ENCODE measurements at regions not wholly inside any gene's neighbourhood (a gene's known extent, or its start where the extent isn't known, plus 50 kb on each side); places are given as distances from the start of the nearest gene placed in this dataset.

DNA sequence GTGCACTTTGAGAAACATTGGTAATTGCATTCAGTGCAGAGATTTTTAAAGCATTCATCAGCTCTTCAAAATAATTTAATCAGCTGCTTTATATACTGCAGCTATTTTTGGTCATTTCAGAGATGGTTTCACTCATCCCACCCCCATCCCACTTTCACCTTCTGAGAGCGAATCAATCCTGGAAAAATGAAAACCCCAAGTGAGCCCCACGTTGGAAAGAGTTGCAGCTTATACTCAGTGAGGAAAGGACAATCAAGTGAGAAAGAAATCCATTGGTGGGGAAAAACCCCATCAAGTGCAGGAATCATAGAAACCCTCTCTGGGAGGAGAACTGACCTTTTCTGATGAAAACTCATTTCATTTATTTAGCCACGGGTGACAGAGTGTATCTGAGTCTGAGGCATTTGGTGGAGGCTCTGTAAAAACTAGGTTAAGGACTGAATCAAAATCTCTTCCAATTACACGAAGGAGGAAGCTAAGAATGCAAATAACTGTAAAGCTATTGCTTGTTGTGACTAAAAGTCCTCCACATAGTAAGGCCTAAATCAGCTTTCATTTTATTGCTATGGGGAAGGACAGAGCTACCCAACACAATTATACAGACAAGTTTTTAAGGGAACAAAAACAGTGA is 240.4 kb upstream of the PGRMC2 start:
- no peak for DNase-seq (ENCODE audit: low spot score)

DNA sequence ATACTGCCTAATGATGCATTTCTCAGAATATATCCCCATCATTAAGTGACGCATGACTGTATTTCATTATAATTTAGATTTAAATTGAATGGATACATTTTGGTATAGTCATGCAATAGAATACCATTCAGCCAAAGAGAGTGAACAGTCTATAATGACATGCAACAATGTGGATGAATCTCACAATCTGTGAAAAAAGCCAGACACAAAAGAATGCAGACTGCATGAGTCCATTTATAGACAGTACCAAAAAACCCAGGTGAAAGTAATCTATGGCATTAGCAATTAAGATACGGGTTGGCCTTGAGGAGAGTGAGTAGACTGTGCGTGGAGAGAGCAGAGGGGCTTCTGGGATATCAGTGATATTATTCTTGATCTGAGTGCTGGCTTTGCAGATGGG is 239.7 kb upstream of the PGRMC2 start:
- no peak for DNase-seq (ENCODE audit: low spot score)

DNA sequence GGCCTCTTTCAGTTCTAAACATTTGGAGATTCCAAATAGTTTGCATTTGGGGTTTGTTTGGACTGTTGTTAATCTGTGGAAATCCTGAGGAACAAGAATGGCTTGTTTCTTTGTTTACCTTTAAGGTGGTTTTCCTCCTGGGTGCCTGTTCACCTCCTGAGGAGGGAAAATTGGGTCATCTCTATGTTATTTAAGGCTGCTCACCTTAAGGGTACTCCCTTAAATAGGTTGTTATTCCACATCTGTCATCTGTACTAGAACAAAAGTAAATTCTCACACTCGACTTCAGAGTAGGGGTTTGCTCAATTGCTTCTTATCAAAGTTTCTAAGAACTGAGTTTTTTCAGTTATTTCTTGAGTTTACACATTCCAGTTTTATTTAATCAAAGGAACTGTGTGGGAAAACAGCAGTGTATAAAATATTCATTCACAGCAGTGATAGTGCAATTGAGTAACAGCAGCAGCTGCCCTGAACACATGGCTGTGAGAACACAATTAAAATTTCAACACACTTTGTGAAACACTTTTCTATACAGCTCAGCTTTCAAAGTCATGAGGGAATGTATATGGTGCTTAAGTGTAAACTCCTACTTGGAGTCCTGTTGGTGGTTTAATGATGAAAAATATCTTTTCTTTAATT is 238.5 kb upstream of the PGRMC2 start:
- DNase-seq (ENCODE audit: low spot score): no peak

- DNase-seq (ENCODE audit: low spot score): no peak
Measured at GRCh38 chr4:128525387-128525786, 237.8 kb upstream of the PGRMC2 start.

- DNase-seq (ENCODE audit: low spot score): no peak
Measured at GRCh38 chr4:128524311-128524710, 236.7 kb upstream of the PGRMC2 start.

- DNase-seq (ENCODE audit: low spot score): no peak
Measured at GRCh38 chr4:128521648-128522111, 234.1 kb upstream of the PGRMC2 start.

GRCh38 chr4:128521156-128521555 is 233.5 kb upstream of the PGRMC2 start:
- DNase-seq (ENCODE audit: low spot score): no peak

DNA sequence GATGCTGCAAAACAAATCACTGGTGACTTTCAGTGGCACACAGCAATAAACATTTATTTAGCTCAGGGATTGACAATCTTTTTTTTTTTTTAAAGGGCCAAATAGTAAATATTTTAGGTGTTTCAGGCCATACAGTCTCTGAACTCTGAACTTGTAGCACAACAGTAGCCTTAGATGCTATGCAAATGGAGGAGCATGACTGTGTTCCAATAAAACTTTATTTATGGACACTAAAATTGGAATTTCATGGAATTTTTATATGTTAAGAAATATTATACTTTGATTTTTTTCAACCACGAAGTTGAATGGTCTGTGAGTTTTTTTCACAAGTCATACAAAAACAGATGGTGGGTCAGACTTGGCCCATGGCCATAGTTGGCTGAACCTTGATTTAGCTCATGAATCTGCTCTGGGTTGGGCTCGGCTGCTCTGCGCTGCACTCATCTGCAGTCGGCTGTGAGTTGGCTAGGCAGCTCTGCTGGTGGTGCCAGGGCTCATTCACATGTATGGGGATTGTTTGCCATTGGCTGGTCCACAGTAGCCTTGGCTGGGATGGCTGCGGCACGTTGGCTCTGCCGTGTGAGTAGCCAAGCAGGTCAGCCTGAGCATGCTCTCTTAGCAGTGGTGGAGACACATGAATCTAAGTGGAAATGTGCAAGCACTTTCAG is 231.7 kb upstream of the PGRMC2 start:
- DNase-seq (ENCODE audit: low spot score): peak; percentile 11

- DNase-seq (ENCODE audit: low spot score): peak; percentile 11
Measured at GRCh38 chr4:128517739-128518510, 230.3 kb upstream of the PGRMC2 start.

GRCh38 chr4:128517096-128517738 is 229.6 kb upstream of the PGRMC2 start:
- no peak for DNase-seq (ENCODE audit: low spot score)

- DNase-seq (ENCODE audit: low spot score): no peak
Measured at GRCh38 chr4:128516301-128516969, 228.8 kb upstream of the PGRMC2 start.

DNA sequence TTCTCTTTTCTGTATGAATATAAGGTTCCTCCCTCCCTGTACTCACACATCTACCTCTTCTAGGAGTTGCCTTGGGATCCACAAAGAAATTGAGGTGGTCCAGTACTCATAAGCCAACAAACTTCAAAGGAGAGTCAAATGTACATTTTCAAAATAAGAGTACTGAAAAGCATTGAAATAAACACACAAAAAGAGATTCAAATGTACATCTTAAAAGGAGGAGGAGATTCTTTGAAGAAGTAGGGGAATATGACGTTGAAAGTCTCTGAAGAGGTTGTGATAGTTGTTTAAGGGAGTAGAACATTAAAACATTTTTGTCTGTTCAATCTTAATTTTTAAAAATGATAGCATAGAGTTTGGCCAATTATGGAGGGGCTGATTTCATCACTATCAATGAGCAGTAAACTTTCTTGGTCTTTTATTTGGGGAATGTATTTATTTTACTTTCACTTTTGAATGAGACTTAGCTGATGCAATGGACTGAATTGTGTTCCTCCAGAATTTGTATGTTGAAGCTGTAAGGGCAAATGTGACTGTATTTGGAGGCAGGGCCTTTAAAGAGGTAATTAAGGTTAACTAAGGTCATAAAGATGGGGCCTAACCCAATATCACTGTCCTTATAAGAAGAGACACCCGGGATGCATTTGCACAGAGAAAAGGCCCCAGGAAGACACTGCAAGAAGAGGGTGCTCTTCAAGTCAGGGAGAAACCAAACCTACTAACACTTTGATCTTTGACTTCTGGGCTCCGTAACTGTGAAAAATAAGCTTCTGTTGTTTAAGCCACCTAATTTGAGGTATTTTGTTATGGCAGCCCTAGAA is 226.3 kb upstream of the PGRMC2 start:
- DNase-seq (ENCODE audit: low spot score): no peak

DNA sequence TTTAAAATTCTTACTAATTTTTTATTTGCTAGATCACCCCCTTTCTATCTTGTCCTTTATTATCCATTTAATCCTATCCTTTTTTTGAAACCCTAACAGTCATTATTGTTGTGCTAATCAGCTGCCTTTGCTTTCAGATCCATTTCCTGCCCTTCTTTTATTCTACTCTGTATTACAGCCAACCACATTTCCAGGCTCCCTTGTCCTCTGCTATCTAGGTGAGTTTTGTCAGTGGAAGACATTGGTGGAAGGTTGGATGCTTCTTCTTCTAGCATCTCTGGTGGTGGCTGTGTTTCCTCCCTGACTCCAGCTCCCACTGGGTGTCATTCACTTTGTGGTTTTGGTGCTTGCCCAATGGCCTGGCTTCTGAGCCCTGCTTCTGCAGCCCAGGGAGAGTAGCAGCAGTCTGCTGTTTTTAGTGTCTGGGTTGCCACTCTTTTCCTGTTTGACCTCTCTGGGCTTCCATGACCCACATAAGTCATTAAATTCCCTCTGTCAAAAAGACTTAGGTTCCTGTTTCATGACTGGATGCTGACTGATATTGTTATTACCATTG is 225.2 kb upstream of the PGRMC2 start:
- no peak for DNase-seq (ENCODE audit: low spot score)

DNA sequence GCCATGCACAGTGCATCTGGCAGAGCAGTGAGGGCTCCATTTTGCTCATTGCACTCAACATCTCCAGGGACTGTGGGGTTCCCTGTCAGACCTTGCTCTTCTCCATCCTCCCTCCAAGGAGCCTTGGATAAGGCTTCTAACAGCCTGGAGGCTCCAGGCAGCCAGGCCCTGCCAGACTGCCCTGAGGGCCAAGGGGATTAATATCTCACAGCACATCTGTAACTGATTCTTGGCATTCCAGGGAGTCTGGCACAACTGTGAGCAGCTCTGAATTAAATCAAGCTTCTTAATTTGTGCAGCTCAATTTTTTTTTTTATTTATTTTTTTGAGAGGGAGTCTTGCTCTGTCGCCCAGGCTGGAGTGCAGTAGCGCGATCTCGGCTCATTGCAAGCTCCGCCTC is 224.5 kb upstream of the PGRMC2 start:
- DNase-seq (ENCODE audit: low spot score): no peak

DNA sequence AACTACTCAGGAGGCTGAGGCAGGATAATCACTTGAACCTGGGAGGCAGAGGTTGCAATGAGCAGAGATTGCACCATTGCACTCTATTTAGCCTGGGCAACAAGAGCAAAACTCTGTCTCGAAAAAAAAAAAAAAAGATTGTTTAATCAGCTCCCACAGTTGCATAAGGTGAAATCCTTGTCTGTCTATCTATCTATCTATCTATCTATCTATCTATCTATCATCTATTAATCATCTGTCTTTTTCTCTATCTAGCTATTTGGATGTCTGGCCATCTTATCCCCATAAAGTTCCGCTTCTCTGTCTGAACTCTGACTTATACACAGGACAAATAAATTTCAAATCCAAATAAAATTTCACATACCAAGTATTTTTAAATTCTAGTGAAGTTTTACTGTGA is 223.2 kb upstream of the PGRMC2 start:
- no peak for DNase-seq (ENCODE audit: low spot score)

- no peak for DNase-seq (ENCODE audit: low spot score)
Measured at GRCh38 chr4:128502818-128503527, 215.4 kb upstream of the PGRMC2 start.

GRCh38 chr4:128501239-128501638 is 213.6 kb upstream of the PGRMC2 start:
- DNase-seq (ENCODE audit: low spot score): no peak

GRCh38 chr4:128488055-128488705 is 200.6 kb upstream of the PGRMC2 start:
- no peak for DNase-seq (ENCODE audit: low spot score)

DNA sequence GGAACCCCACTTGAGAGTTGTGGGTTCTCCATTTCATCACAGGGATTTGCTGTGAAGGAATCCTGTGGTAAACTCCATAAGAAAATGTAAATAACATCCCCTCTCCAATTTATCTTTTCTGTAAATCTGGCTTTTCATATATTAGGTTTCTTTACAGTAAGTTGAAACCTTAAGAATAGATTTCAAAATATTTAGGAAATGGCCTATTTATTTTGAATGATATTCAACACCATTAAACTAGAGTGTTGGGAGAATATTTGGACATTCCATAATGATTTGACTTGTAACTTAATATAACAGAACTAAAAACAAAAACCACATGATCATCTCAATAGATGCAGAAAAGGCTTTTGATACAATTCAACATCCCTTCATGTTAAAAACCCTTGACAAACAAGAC is 197.3 kb upstream of the PGRMC2 start:
- no peak for DNase-seq (ENCODE audit: low spot score)
